ENCODE measurements at regions not wholly inside any gene's neighbourhood (a gene's known extent, or its start where the extent isn't known, plus 50 kb on each side); places are given as distances from the start of the nearest gene placed in this dataset.

GRCh38 chr7:81446212-81446611 is 323.6 kb downstream of the HGF start:
- TF ChIP-seq NRF1 (IDR thresholded peaks at IDR 0.05; ENCODE audit: low read depth, low read length) (no peak), CTCF (IDR thresholded peaks at IDR 0.05; ENCODE audit: control extremely low read depth in 1 of 3, insufficient read depth in 1 of 3, low read depth in 1 of 3, low read length in 3 of 3) (no peak), POLR2AphosphoS5 (IDR thresholded peaks at IDR 0.05; ENCODE audit: low read depth, low read length) (no peak), TAF1 (IDR thresholded peaks at IDR 0.05; ENCODE audit: low read depth, low read length) (no peak), RNF2 (IDR thresholded peaks at IDR 0.05; ENCODE audit: borderline replicate concordance, low read depth, low read length, missing control alignments, poor library complexity, severe bottlenecking) (no peak), CREB1 (IDR thresholded peaks at IDR 0.05) (no peak), YY1 (IDR thresholded peaks at IDR 0.05; ENCODE audit: low read depth, low read length) (no peak), SIX5 (IDR thresholded peaks at IDR 0.05; ENCODE audit: low read depth, low read length) (no peak), CHD1 (IDR thresholded peaks at IDR 0.05; ENCODE audit: low read depth, low read length) (no peak), EZH2 (IDR thresholded peaks at IDR 0.05; ENCODE audit: low read depth, low read length, severe bottlenecking) (no peak), TBP (IDR thresholded peaks at IDR 0.05; ENCODE audit: low read depth, low read length) (no peak), HDAC2 (IDR thresholded peaks at IDR 0.05; ENCODE audit: borderline replicate concordance in 1 of 2, low read depth in 2 of 2, low read length in 2 of 2) (no peak), GABPA (IDR thresholded peaks at IDR 0.05; ENCODE audit: borderline replicate concordance, insufficient read depth, low read length) (no peak), CEBPB (IDR thresholded peaks at IDR 0.05; ENCODE audit: low read depth, low read length) (no peak)
